RWPE1 (cell line): ENCODE measurements at regions not wholly inside any gene's neighbourhood (a gene's known extent, or its start where the extent isn't known, plus 50 kb on each side); places are given as distances from the start of the nearest gene placed in this dataset.
"Not testable (repeated sequence)": the region's sequence is repeated elsewhere in the genome, so short reads cannot be mapped to it uniquely, and the experiment has no call there.

Experiments
- CTCF ChIA-PET: fragments of 350-600 bp; sonication (Branson Sonifier 250); formaldehyde crosslinking; extraction: SDS; loops from one replicate; lab custom pipeline; 2021; lab: Yijun Ruan, JAX
- POLR2A ChIA-PET: fragments of 400-600 bp; formaldehyde crosslinking; extraction: SDS; loops from one replicate; lab custom pipeline; 2020; ENCODE audit warnings: antibody characterized with exemption; ENCODE audit not compliant: low non-redundant PET; lab: Yijun Ruan, JAX
- DNase-seq: peaks from one replicate; pipeline ENCODE4 v3.0.0; 2012; ENCODE audit warnings: low spot score
- H3K27ac ChIP-seq: fragments of 450-650 bp; 2 replicates; pipeline ENCODE4 v1.5.1; 2017
- CTCF ChIP-seq: fragments of 450-650 bp; conservative IDR thresholded peaks from 2 replicates; pipeline ENCODE4 v1.5.1; 2017; ENCODE audit warnings: low read depth, mild to moderate bottlenecking

- POLR2A ChIA-PET, H3K27ac ChIP-seq, DNase-seq: not testable (repeated sequence)
- CTCF ChIA-PET, result interaction anchor here (0.6 to 2.4 kb wide), 12 partner anchors 51 to 644 kb away, joined by 3 to 11 read pairs (median 4); partner anchors contain the start of gene DIRAS2
- peak; percentile 96 for TF ChIP-seq CTCF
These were observed 415.7 kb downstream of the DIRAS2 start for GRCh38 chr9:90226839-90227338.

- H3K27ac ChIP-seq, CTCF ChIA-PET, POLR2A ChIA-PET, DNase-seq: not testable (repeated sequence)
These were observed 409.5 kb downstream of the DIRAS2 start for GRCh38 chr9:90233081-90233480.

GRCh38 chr9:90240541-90240940 is 402.1 kb downstream of the DIRAS2 start:
- no peak for TF ChIP-seq CTCF
- POLR2A ChIA-PET, result no interaction called here
- no peak overlapping the region for H3K27ac ChIP-seq
- CTCF ChIA-PET, result no interaction called here
- no peak for DNase-seq

GRCh38 chr9:90245661-90246060 is 397.0 kb downstream of the DIRAS2 start:
- no peak overlapping the region for H3K27ac ChIP-seq
- no peak for TF ChIP-seq CTCF
- ChIA-PET POLR2A (no interaction called here), CTCF (interaction anchor here (0.5 kb wide), 1 partner anchor 44 kb away, joined by 3 read pairs; no protein-coding TSS in a partner anchor)
- no peak for DNase-seq

- TF ChIP-seq CTCF, result no peak
- no peak overlapping the region for H3K27ac ChIP-seq
- CTCF ChIA-PET, result interaction anchor here (0.6 kb wide), 1 partner anchor 562 kb away, joined by 3 read pairs; no protein-coding TSS in a partner anchor
- no peak for DNase-seq
- POLR2A ChIA-PET, result no interaction called here
These were observed 393.5 kb downstream of the DIRAS2 start for GRCh38 chr9:90249094-90249493.

GRCh38 chr9:90251316-90251715 is 391.3 kb downstream of the DIRAS2 start:
- ChIA-PET CTCF (no interaction called here), POLR2A (no interaction called here)
- TF ChIP-seq CTCF, result no peak
- no peak overlapping the region for H3K27ac ChIP-seq
- DNase-seq, result no peak

GRCh38 chr9:90256345-90256744 is 386.3 kb downstream of the DIRAS2 start:
- no peak for DNase-seq
- POLR2A ChIA-PET, result no interaction called here
- no peak for TF ChIP-seq CTCF
- CTCF ChIA-PET, result interaction anchor here (0.6 kb wide), 1 partner anchor 114 kb away, joined by 3 read pairs; no protein-coding TSS in a partner anchor
- H3K27ac ChIP-seq, result no peak overlapping the region
